SH-SY5Y (cell line): ENCODE measurements at regions not wholly inside any gene's neighbourhood (a gene's known extent, or its start where the extent isn't known, plus 50 kb on each side); places are given as distances from the start of the nearest gene placed in this dataset.

ENCODE experiments used
- GATA2 ChIP-seq: IDR thresholded peaks from 2 replicates; pipeline ENCODE4 v1.6.1; 2011; ENCODE audit warnings: mild to moderate bottlenecking, low read depth, low read length
- GATA3 ChIP-seq: IDR thresholded peaks from 2 replicates; pipeline ENCODE4 v1.6.1; 2011; ENCODE audit warnings: low read depth, mild to moderate bottlenecking, low read length, moderate library complexity

DNA sequence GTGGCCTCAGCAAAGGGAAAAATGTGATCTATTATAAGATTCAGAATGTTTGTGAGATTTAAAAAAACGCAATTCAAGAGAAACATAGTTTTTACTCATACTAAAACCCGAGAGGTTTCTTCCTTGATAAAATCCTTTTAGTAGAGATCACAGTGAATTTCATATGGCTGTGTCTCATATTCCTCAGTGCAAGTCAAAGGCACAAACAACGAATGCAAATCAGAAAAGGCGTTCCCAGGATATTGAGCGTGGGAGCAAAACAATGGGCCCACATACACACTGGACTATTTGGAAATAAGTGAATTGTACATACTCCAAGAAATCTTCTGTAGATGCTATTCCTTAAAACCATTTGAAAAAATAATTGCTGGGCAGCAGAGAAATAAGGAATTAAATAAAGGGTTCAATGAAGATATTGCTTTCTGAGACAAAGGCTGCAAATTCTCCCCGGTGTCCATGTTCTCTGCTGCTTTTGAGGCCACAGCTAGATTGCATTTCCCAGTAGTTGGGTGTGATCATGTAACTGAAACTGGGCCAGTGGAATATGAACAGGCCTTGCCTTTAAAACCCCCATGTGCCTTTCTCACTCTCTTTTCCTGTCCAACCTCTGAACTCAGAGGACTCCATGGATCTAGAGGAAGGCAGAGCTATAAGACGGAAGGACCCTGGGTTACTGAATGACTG is 144.6 kb upstream of the TBL1XR1 start:
- no peak for TF ChIP-seq GATA3
- TF ChIP-seq GATA2, result no peak

DNA sequence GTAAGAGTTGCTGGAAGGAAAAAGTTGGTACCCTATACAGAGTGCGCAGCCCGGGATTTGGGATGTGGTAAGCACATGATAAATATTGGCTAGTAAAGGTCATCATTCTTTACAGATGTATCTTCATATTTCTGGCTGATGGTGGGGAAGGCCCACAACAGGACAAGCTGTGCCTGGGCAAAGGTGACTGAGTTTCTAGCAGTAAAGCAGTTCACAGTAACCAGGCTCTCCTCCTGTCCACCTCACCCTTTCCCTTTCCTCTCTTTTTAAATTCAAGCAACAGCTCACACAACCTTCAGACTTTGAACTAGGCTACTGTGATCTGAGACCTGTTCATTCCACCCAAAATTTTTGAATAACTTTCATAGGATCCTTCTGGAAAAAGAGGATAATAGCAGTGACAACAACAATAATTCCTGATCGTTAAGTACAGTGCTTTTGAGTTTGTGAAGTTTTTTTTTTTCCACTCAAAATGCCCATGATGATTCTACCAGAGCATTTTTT is 145.9 kb upstream of the TBL1XR1 start:
- TF ChIP-seq GATA2, result no peak
- no peak for TF ChIP-seq GATA3

DNA sequence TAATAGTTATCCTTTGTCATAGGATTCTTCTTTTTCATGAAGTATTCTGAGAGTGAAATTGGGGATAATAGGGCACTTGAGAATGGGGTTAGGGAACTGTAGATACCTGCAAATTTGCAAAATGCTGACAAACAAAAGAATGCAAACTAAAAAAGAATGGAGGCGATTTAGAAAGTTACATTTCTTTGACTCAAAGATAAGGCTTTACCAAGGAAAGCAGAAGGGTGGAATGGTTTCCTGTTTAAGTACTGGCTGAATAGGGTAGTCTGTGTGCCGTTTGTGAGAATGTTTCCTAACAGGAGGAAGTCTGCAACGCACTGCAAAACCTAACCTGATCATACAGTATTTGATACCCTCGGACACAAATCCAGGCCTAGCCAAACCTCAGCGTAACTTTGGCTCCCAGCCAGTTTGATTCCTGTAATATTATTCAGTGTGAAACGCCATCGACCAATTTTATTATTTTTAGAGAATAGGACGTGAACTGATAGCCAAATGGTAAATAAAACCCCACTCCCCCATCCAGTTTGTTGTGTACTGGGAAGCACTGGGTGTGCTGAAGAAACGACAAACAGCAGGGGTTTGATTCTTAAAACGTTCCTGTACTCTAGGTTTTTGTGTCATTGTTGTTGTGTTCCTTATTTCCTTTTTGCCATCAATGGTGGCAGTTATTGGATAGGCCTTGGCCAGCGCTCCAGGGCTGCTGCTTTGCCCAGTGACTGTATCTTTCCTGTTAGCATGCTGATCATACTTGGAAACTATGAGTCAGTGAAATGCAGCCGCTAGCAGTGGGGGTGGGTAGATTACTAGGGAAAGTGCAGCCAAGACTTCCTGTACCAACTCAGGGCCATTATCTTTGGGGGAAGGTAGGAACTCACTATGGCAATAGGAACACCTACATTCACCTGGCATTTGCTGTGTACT is 148.0 kb upstream of the TBL1XR1 start:
- TF ChIP-seq GATA2 (no peak), GATA3 (no peak)

DNA sequence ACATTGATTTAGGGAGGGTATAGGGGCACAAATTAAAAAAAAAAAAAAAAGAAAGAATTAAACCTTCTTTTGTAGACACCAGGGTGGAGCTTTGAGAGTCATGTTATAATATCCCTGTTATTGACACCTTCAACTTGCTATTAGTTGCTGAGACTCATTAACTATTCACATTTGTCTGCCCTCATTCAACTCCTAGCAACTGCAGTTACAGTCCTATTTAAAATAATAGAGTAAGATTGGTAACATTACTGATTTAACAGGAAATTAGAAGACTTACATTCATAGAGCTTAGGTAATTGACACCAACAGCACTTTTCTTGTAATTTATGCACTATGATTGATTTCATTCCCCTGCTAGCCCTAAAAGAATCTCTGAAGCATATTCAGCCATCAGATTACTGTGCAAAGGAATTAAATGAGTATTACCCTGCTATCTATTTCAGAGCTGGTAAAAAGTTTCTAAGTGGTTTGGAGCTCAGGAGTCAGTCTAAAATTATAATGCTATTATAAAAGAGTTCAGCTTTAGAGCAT is 148.8 kb upstream of the TBL1XR1 start:
- TF ChIP-seq GATA3, result no peak

DNA sequence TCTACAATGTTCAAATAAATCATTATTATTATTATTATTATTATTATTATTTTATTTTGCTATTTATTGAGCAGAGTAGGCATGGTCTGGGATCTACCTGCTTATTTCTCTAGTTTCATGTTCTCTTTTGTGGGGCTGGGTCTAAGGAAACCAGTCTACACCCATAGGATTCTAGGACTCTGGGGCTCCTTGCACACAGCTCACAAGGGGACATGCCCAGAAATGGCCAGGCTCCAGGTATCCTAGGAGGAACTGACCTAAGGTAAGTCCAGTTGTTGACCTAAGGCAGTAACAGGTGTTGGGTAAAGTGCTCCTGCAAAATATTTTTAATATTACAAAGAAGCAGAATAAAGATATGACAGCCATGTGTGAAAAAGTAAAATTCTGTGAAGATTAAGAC is 149.6 kb upstream of the TBL1XR1 start:
- TF ChIP-seq GATA2 (no peak), GATA3 (no peak)

DNA sequence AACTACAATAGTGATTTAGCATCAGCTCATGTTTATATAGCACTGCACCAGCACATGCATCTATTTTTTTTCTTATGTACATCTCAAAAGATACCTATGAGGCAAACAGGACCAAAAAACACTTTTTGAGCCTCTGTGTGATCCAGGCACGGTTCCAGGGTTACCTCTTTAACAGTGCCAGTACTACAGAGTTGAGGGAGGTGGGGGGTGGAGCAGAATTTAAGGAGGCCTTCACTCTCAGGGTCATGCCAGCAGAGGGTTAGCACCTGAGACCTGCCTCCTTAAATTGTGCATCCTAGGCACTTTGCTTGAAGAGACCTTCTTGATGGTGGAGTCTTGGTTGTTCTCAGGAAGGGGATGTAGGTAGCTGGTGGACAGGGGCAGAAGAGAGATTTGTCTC is 150.3 kb upstream of the TBL1XR1 start:
- no peak for TF ChIP-seq GATA2
- no peak for TF ChIP-seq GATA3

DNA sequence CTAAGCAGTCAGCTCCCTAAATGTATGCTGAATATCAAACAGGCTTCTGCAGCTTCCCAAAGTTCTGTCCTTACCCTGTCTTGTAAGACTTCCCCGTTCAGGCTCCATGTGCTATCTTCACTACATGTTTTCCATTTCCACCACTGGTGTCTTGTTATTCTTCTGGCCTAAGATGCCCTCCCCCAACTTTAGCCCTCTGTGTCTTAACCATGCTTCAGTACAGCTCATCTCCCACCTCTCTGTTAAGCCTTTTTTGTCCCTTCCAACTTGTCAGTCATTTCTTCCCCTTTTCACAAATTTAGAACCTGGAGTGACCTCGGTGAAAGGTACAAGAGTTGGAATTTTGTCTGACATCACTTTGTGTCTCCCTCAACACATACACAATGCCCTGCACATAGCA is 151.7 kb upstream of the TBL1XR1 start:
- TF ChIP-seq GATA3 (no peak), GATA2 (no peak)

DNA sequence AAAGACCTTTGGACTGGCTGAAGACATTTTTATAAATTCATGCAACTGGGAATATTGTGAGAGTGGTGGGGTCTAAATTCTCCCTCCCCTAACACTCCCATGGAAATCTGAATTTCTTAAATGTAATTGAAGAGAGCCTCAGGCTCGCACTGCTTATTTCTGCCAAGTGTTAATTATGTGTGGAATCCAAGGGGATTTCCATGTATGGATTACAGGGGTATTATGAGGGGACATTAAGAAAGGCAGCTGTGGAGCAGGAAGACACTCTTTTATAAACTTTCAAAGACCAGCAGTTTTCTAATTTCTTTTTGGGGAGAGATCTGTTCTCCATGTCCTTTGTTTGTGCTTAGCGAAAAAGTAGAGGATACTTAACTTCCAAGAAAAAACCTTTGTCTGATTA is 152.1 kb upstream of the TBL1XR1 start:
- TF ChIP-seq GATA3, result no peak
- TF ChIP-seq GATA2, result no peak

DNA sequence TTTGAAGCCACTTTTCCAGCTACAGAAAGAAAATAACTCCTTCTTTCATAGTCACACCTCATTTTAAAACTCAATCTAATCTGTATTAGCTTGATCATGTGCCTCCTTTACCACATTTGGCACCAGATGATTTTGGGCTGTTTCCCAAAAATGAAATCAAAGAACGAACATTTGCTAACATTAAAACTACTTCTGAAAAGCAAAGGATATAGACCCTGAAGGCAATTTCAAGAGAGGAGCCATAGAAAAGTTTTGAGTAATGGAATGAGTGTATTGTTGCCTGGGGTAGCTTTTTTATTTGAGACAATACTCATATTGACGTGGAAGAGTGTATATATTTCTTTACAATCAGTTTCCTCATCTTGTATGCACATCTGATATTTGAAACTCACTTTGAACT is 152.8 kb upstream of the TBL1XR1 start:
- TF ChIP-seq GATA2, result no peak
- TF ChIP-seq GATA3, result no peak

DNA sequence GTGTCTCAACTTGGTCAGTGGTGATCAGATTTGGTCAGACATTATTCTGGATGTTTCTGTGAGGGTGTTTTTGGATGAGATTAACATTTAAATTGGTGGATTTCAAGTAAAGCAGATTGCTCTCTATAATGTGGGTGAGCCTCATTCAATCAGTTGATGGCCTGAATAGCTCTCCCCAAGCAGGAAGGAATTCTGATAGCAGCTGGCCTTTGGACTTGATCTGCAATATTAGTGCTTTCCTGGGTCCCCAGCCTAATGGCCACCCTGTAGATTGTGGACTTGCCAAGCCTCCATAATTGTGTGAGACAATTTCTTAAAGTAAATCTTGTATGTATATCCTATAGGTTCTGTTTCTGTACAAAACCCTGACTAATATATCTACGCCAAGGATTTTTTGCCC is 153.9 kb upstream of the TBL1XR1 start:
- TF ChIP-seq GATA2, result no peak
- no peak for TF ChIP-seq GATA3

DNA sequence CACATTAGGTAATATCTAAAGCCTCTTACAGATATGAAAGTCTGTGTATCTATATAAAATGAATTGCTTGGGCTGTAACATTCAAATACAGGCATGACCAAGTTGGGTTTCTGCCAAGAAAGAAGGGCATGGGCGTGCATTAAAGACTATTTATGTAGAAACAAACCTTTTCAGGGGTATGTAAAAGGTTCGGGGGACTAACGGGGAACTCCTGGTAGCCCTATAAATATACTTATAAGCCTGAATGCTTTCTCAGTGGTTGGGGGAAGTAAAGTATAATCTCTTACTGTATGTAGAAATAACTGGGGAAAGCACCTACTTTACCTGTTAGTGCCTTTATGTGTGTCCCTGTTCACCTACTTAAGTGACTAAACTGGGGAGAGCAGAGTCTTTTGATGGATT is 154.5 kb upstream of the TBL1XR1 start:
- no peak for TF ChIP-seq GATA3
- no peak for TF ChIP-seq GATA2

DNA sequence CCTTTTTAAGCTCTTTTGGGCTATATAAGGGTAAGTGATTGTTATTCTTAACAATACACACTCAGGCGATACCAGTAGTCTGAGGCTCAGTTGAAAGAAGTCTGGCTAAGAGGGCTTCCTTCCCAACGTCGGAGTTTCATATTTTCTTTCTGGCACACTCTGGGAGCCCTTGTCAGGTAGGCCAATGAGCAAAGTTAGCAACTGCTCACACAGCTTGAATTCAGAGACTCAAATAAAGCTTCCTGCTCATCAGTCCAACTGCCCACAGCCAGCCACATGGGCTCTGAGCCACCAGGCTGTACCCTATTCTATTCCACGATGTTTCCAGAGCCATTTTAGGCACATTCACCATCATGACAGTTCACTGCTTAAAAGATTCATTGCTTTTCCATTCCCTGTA is 155.1 kb upstream of the TBL1XR1 start:
- TF ChIP-seq GATA2 (no peak), GATA3 (no peak)

DNA sequence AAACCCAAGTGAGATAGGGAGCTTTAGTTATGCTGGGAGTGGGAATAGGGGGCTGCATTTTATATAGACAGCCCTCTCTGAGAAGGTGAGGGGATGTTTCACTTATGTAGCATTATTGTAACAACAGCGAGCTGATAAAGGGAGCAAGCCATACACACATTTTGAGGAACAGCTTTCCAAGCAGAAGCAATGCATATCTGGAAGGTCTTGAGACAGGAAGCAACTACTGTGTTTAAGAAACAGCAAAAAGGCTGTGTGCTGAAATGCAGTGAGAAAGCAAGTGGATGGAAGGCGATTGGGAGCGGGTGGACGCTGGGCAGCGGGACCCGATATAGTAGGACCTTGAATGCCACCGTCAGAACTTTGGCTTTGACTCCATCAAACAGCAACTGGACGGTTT is 155.9 kb upstream of the TBL1XR1 start:
- TF ChIP-seq GATA2 (no peak), GATA3 (no peak)

DNA sequence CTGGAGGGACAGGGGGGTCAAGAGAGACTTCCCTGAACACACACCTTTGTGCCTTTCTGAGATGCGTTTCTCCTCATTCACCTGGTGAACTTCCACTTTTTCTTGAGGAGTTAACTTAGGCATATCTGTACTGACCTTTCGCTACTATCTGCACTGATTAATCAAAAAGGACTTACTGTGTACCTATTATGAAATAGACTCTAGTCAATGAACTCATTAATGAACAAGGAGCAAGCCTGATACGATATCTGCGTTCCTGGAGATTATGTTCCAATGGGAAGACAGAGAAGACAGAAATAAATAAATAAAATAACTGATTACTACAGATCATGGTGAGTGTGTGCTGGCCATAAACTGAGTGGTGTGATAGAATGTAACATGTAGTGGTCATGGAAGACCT is 157.2 kb upstream of the TBL1XR1 start:
- no peak for TF ChIP-seq GATA3
- no peak for TF ChIP-seq GATA2

DNA sequence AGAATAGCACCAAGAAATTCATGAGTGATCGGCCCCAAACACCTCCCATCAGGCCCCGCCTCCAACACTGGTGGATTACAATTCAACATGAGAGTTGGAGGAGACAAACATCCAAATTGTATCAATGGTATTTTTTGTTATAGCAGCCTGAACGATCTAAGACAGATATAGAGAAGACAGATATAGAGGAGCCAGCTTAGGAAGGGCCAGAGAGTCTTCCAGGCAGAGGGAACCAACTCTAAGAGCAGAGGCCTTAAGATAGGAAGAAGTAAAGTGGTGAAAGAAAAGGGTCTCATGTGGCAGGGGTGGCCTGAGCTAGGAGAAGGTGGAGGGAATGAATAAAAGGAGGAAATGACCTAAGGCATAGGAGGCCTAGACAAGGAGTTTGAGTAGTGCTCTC is 158.8 kb upstream of the TBL1XR1 start:
- TF ChIP-seq GATA2 (no peak), GATA3 (no peak)
